ENCODE measurements at regions not wholly inside any gene's neighbourhood (a gene's known extent, or its start where the extent isn't known, plus 50 kb on each side); places are given as distances from the start of the nearest gene placed in this dataset.
A peak's percentile ranks its signal among the peaks of the same experiment; 100 is the strongest.
"Not testable (repeated sequence)": the region's sequence is repeated elsewhere in the genome, so short reads cannot be mapped to it uniquely, and the experiment has no call there.

DNA sequence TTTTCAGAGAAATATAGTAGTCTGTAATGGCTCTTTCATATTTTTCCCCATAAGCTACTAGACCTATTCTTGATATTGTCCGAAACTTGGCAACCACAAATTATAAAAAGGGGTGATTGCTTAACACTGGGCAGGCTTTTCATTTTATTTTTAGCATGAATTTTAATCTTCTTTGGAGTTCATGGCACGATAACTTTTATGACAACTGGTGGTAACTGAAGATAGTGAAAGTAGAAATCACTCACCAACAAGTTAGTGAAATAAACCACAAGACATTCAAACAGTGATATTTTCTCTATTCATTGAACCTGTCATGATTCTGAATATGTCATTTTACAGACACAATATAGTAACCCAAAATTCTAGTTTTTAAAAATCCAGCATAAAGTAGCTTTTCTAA lies 213.9 kb downstream of the PRDM9 start:
- no peak for DNase-seq (ENCODE audit: low read depth)

DNA sequence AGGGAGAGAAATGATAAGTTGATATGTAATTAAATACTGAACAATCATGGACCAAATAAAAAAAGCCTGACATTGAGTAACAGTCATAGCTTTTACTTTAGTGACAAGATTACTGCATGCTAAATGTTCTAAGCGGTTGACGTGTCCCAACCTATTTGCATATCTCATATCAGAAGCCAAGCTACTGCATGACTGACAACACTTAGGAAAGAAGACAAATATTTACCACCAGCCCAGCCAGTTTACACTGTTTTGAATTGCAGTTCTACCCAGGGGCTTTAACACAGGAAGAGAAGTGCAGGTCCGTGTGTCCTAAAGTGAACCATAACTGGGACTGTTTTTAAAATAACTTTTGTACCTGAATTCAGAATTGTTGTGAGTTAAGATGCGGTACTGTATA lies 219.9 kb downstream of the PRDM9 start:
- DNase-seq (ENCODE audit: low read depth): no peak

GRCh38 chr5:23730023-23730422 lies 222.6 kb downstream of the PRDM9 start:
- DNase-seq (ENCODE audit: low read depth): no peak

DNA sequence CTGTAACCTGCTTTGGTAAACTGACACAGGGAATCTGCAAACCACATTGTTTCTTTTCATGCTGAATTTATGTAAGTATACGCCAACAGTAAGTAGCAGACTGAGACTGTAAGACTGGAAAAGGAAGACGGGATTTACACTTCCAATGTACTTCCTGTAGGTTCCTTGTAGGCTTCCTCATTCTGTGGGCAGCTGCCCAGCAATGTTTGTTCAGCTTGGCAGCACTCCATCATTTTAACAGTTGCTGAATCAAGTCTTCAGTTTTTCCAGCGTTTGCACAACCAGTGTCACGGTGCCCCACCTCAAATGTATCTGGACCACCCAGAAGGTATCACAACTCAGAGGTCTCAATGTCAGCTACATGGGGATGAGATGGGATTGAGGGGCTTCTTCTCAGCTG lies 232.6 kb downstream of the PRDM9 start:
- no peak for DNase-seq (ENCODE audit: low read depth)

GRCh38 chr5:23742701-23743100 lies 235.3 kb downstream of the PRDM9 start:
- DNase-seq (ENCODE audit: low read depth): no peak

DNA sequence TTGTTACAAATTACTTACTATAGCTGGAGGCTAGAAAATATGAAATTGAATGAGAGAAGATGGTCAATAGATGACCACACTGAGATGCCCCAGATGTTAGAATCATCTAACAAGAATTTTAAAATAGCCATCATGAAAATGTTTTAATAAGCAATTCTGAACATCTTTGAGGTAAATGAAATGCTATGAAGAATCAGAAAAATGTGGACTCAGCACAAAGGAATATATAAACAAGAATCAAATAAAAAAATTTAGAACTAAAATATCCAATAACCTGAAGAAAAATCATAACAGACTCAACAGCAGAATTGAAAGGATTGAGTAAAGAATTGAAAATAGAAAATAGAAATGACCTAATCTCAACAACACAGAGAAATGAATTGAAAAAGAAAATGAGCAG lies 248.5 kb downstream of the PRDM9 start:
- no peak for DNase-seq (ENCODE audit: low read depth)

DNA sequence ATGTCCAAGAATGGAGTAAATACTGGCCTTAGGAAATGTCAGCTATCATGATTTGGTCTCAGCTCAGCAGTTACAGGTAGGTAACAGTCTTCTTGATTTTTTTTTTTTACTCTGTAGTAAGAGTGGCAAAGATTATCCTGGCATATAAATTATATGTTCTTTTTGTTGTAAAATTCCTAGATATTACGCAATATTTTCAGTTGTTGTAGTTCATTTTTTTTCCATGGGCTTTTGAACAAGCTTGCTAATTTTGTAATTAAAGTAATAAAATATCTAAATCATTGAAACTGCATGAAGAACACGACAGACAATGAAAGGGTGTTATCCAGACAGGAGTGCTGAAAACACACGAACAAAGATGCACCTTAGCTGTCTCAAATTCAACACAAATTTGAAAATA lies 249.4 kb downstream of the PRDM9 start:
- DNase-seq (ENCODE audit: low read depth): no peak

- no peak for DNase-seq (ENCODE audit: low read depth)
Measured at GRCh38 chr5:23763170-23763569, 255.8 kb downstream of the PRDM9 start.

DNA sequence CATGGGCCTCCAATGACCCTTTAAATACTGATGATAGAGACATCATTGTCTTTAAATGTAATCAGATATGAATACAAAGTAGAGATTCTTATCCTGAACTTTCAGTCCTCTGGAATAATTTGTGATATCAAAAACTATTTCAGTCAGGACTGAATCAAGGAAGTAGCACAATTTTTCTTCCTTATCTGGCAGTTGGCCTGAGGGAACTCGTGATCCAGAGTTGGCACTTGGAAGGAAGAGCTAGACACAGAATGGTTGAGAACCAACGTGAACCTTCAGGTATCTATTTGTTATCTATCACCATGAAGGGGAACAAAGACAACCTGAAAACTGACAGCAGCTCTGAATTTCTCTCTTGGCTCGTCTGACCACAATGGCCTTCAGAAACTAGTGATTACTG lies 269.3 kb downstream of the PRDM9 start:
- no peak for DNase-seq (ENCODE audit: low read depth)

DNA sequence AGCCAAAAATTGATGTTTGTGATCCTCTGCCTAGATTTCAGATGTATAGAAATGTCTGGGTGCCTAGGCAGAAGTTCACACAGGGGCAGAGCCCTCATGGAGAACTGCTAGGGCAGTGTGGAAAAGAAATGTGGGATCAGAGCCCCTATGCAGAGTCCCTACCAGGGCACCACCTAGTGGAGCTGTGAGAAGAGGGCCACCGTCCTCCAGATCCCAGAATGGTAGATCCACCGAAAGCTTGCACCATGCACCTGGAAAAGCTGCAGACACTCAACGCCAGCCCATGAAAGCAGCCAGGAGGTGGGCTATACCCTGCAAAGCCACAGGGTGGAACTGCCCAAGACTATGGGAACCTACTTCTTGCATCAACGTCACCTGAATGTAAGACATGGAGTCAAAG lies 292.9 kb downstream of the PRDM9 start:
- not testable (repeated sequence) for DNase-seq (ENCODE audit: low read depth)

DNA sequence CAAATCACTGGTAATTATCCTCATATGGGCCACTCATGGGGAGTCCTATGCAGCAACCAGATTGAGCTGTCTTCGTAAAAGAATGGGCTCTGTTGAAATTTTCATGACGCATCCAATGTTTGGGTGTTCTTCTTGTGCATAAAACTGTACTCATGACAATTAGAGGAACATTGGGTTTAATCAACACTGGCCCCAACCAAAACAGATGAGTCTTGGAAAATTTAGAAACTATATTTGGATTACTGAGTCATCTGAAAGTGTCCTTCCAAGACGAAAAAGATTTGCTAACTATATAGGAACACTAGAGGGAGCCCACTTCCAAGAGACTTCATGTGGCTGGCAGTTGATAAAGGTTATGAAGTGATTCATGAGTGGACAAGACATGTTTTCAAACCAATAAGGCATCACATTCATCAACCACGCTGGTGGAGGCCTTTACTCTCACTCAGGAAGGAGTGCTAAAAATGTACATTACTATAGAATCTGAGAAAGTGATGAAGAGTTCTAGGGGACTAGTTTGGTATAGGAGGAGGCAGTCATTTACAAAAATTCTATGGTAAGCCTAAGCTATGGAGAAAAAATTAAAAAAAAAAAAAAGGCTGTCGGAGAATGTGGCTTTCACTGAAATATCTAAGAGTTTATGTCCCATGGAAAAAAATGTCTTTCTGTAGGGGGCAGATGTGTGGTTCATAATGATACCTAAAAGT lies 313.5 kb downstream of the PRDM9 start:
- no peak for DNase-seq (ENCODE audit: low read depth)

DNA sequence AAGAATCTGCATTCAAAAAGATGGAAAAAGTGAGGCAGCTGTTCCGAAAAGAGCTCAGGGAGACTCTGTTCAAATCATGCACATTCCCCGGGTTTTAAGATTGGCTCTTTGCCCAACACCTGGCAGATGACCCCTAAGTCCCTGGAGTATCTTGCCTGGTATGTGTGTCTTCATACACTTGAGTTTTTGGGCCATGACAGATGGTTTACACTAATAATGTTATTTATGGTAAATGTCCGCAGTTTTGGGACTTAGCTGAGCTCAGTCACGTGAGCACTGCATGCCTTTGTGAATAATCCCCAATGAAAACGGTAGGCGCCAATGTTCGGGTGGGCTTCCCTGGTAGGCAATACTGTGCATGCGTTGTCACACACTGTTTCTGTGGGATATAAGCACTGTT lies 316.1 kb downstream of the PRDM9 start:
- DNase-seq (ENCODE audit: low read depth): no peak

GRCh38 chr5:23825196-23825595 lies 317.8 kb downstream of the PRDM9 start:
- no peak for DNase-seq (ENCODE audit: low read depth)

GRCh38 chr5:23840083-23840482 lies 332.7 kb downstream of the PRDM9 start:
- no peak for DNase-seq (ENCODE audit: low read depth)

DNA sequence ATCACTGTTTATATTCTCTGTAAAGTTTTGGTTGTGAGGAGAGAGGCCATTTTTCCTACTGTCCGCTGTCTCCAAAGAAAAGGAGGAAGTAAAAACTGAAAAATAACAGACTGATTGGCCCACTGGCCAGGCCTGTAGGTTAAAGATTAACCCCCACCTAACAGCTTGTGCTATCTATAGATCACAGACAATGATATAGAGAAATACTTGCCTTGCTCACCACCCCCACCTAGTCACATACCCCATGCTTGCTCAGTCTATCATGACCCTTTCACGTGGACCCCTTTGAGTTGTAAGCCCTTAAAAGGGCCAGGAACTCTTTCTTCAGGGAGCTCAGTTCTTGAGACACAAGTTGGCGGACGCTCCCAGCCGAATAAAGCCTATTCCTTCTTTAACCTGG lies 357.4 kb downstream of the PRDM9 start:
- no peak for DNase-seq (ENCODE audit: low read depth)

DNA sequence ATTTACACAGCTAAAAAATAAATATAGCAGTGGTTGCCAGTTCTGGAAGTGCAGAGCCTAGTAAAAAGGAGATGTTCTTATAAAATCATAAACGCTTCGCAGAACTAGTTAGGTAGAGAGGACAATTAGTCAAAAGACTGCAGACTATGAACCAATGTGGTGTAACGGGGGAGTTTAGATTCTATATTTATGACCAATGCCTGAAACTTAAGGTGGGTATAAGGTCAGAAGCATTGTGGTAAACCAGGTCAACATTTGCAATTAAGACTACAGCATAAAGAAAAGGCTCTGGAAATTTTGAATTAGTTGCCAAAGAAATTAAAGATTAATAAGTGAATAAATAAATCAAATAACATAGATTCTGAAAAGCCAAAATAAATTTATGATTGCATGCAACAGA lies 370.4 kb downstream of the PRDM9 start:
- DNase-seq (ENCODE audit: low read depth): no peak

- no peak for DNase-seq (ENCODE audit: low read depth)
Measured at GRCh38 chr5:23884405-23885031, 377.1 kb downstream of the PRDM9 start.

- DNase-seq (ENCODE audit: low read depth): no peak
Measured at GRCh38 chr5:23893561-23893960, 386.2 kb downstream of the PRDM9 start.

DNA sequence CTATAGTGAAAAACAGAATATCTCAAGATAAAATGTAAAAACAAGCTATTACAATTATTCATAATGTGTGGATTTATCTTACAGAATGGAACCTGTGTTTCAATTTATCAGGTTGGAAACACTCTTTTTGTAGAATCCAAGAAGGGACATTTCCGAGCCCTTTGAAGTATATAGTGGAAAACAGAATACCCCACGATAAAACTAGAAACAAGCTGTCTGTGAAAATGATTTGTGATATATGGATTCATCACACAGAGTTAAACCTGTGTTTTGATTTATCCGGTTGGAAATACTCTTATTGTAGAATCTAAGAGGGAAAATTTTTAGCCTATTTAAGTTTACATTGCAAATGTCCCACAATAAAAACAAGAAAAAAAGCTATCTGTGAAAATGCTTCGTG lies 388.2 kb downstream of the PRDM9 start:
- no peak for DNase-seq (ENCODE audit: low read depth)

- no peak for DNase-seq (ENCODE audit: low read depth)
Measured at GRCh38 chr5:23930985-23931384, 423.6 kb downstream of the PRDM9 start.

DNA sequence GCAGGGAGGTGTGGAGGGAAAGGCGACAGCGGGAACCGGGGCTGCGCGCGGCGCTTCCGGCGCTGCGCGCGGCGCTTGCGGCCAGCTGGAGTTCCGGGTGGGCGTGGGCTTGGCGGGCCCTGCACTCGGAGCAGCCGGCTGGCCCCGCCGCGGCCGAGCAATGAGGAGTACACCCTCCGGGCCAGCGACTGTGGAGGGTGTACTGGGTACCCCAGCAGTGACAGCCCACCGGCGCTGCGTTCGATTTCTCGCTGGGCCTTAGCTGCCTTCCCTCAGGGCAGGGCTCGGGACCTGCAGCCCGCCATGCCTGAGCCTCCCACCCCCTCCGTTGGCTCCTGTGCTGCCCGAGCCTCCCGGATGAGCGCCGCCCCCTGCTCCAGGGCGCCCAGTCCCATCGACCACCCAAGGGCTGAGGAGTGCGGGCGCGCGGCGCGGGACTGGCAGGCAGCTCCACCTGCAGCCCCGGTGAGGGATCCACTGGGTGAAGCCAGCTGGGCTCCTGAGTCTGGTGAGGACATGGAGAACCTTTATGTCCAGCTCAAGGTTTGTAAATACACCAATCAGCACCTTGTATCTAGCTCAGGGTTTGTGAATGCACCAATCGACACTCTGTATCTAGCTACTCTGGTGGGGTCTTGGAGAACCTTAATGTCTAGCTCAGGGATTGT lies 444.0 kb downstream of the PRDM9 start:
- not testable (repeated sequence) for DNase-seq (ENCODE audit: low read depth)

DNA sequence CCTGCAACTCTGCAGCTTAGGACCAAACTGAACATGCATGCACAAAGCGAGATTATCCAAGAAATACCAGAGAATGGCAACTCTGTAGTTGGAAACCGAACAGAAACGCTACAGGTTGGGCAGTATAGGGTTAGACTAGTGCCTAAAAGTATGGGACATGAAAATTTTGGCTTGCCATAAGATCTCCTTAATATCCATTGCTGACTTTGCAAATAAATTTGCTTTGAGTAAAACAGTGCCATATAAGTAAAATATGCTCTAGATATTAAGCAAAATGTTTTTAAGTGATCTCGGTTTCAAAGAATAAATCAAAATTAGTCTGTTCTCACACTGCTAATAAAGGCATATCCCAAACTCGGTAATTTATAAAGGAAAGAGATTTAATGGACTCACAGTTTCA lies 456.0 kb downstream of the PRDM9 start:
- DNase-seq (ENCODE audit: low read depth): no peak

DNA sequence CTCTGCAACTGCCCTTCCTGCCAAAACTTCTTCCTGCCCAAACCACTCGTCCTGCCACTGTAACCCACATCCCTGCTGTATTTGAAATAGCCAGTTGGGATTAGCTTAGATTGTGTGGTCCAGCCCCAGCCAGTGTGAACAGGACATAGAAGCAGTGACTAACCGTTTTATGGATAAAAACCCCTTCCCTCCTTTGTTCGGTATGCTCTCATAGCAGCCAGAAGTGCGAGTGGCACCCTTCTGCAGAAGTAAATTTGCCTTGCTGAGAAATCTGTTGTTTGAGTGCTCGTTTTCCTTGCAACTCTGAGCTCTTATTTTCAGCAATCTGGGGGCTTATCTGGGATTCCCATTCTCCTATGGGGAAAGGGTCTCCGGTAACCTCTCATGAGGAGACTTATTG lies 470.0 kb downstream of the PRDM9 start:
- DNase-seq (ENCODE audit: low read depth): no peak

GRCh38 chr5:23977997-23978396 lies 470.6 kb downstream of the PRDM9 start:
- DNase-seq (ENCODE audit: low read depth): peak; percentile 3

Data from activated T-cell treated with anti-CD3 and anti-CD28 coated beads for 48 hours (primary cell).